T-helper 1 cell treated with Interleukin-12 subunit alpha and Interleukin-12 subunit beta and Interleukin-4 antibody, amounts not matched to agents 30 ng/mL and 1 ng/mL, for 36 hours (primary cell): ENCODE measurements at regions not wholly inside any gene's neighbourhood (a gene's known extent, or its start where the extent isn't known, plus 50 kb on each side); places are given as distances from the start of the nearest gene placed in this dataset.

Experiments used
- intact Hi-C: fragments of 100-400 bp; cut with micrococcal nuclease; formaldehyde crosslinking; loops from one replicate; pipeline ENCODE4 v1.15.1; 2024

DNA sequence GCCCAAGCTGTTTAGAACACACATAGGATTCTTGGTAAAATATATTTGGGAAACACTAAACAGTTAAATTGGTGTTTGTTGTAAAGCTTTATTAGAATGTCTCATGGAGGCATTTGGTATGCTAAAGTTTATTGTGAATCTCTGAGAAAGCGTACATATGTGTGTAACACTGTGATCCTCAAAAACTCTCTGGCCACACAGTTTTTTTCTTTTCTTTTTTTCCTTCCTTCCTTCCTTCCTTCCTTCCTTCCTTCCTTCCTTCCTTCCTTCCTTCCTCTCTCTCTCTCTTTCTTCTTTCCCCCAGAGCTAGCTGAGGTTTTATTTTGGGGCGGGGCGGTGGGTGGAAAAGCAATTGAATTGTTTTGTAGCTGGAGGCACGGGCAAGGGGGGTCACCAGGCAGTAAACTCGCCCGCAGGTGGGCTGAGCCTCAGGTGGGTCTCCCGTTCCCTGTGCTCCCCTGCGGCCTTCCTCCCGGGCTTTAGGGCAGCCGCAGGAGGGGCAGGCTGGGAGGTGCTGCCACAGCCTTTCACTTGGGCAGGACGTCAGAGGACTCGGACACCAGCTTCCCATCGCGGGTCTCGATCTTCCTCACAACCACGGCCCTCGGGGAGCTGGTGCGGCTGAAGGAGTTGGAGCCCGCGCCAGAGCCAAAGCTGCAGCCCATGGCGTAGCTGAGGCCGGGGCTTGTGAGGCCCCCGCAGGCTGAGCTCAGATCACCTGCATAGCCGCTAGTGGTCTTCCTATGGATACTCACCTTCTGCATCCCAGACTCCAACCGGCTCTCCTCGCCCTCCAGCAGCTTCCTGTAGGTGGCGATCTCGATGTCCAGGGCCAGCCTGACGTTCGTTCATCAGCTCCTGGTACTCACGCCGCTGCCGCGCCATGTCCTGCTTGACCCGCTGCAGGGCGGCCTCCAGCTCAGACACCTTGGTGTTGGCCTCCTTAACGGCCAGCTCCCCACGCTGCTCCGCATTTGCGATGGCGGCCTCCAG lies 459.0 kb downstream of the GATA3 start:
- intact Hi-C loops: no loop called here

DNA sequence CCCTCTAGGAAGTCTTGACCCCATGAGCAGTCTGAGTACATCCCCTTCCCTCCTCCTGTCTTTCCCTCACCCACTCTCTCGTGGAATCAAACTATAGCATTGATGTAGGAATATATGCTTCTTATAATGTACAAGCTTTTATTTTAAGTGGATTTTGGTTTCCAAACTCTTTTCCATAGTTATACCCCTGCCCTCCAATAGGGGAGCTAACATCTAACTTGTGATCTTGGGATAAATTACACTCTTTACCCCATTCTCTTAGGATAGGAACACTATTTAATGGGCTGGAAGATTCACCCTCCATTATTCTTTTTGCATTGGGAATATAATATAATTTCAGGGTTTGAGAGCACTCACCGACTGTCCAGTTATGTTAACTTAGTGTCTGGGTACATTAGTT lies 465.9 kb downstream of the GATA3 start:
- intact Hi-C loops: no loop called here

DNA sequence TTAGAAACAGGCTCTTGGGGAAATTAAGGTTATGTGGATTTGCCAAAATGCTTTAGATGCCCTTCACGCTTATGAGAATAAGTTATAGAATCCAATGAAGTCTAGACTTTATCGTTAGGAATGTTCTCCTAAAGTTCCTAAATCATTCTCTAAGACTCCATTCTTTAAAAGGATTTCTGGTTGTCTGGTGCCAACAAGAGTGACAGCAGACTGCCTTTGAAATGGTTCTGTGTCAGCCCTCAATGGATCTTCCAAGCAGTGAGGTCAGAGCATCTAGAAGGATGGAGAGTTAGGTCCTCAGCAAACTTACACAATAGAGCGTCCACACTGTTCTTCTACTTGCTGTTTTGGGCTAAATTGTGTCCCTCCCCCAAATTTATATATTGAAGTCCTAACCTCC lies 473.3 kb downstream of the GATA3 start:
- intact Hi-C loops: no loop called here

DNA sequence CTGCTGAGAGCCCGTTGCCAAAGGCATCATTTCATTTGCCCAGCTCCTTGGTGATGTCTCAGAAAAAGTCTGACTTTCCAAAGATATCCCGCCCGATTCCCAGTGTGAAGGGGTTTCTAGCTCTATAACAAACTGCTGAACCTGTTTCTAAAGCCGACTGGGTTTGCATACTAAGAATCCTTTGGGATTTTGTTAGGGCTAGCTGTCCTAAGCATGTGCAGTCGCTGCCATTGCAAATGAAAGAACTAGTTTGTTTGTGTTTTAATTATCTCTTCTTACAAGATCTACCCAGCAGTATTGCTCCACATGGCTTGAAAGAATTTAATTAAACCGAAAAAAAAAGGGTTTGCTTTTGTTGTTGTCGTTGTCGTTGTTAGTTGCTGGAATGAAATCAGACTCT lies 476.6 kb downstream of the GATA3 start:
- intact Hi-C loops: no loop called here

DNA sequence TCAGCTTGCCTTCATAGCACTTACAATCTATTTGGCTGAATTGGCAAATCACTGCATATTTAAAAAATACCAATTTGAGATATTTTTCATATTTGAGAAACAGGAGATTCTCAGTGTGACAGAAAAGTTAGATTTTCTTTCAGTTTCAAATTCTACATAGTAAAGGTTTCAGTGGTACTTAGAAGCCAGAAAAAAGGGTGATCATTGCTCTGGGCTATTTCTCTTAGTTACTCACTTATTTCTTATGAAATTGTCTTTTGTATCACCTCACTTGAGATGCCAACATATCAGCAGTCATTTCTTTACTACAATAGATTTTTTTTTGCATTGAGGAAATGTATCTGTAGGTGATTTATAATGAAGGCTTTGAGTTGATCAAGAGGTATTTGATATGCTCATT lies 478.2 kb downstream of the GATA3 start:
- intact Hi-C loops: no loop called here

DNA sequence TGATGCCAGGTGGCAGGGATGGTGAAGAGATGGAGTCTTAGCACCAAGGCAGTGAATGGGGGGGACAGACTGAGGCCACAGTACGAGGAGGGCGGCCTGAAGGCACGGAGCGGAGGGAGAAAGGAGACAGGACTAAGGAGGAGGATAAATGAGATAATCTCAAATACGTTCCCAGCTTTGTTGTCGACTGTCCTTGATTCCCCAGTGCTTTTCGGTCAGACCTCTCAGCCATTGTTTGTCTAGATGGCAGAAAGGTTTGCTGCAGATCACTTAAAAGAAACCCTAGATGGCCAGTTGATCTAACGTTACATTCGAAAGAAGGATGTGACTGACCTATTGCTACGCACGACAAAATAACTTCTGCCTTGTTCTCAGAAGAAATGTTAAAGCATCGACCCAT lies 479.0 kb downstream of the GATA3 start:
- intact Hi-C loops: no loop called here

DNA sequence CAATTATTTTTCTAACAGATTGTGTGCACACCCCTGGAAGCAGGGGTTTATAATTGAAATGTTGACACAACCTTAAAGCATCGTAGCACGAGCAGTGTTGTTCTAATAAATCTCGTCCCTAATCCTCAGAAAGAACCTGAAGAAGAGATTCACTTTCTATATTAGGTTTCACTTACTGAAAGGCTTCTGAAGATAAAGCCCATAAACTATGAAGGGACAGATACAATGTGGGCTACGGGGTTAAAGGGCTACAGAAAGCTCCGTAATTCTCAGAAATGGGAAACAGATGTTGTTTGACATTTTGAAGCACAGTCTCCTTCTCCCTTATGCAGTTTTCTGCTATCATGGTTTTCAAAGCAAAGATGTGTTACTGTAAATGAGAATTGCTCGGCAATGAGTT lies 479.6 kb downstream of the GATA3 start:
- intact Hi-C loops: no loop called here

DNA sequence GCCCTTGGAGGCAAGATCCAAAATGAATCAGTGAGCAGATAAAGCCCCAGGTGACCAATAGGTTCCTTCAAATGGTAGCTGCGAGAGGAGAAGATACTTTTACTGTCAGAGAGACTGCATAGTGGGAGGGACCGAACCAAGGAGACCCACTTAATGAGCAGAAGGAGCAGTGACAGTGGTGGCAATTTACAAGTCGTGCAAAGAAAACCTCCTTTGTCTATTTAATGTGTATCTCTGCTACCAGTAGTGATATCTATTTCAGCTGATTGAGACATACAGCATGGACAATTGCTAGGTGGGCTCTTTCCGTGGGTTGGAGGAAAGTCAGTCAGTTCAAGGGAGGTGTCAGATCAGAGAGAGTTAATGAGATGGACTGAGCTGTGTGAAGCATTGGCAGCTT lies 480.4 kb downstream of the GATA3 start:
- intact Hi-C loops: no loop called here

DNA sequence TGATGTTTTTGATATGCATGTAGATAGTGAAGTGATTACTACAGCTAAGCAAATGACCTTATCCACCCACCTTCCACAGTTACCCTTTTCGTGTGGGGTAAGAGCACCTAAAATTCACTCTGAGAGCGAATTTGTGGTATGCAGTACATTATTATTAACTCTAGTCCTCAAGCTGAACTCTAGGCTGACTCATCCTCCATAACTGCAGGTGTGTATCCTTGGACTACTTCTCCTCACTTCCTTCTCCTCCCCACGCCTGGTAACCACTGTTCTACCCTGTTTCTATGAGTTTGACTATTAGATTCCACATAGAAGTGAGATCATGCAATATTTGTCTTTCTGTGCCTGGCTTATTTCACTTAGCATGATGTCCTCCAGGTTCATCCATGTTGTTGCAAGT lies 484.6 kb downstream of the GATA3 start:
- intact Hi-C loops: no loop called here

DNA sequence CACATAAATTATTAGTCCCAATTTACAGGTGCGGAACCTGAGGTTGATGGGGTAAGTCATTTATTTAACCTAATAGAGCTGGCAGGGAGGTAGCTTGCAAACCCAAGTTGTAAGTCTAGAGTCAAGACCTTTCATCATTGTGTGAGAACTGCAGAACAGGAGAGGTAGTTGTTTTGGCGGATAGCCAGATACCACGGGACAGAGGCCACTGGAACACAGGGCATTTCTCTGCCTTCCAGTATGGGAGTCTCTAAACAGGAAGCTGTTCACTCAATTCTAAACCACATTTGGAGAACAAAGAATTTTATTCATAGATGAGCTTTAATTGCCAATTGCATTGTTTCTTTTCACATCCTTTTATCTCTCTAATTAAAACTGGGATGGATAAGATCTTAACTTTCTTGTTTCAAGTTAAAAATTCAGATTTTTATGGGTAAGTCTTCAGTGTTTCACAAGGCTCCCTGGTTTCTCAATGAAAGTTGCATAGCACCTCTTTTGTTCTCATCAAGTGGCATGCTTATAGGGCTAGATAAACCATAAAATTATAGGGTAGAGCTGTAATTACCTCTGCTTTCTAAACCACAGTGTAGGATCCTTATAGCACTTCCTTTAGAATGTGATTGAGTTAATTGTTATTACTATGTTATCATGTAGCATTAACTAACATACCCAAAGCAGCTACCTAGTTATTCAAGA lies 489.0 kb downstream of the GATA3 start:
- intact Hi-C loops: no loop called here

DNA sequence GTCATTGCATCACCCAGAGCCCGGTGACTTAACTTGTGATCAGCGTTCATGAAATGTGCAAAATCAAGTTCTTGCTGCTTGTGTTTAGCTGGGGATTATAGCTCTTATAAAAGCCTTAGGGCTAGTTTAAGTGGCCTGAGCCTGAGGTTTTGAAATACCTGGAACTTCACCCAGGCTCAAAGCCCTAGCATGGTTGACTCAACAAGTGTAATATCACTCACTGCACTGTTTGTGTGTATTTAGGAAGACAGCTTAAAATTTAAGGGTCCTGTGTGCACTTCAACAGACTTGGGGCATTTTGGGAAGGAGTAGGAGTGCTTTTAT lies 489.5 kb downstream of the GATA3 start:
- intact Hi-C loops: no loop called here

DNA sequence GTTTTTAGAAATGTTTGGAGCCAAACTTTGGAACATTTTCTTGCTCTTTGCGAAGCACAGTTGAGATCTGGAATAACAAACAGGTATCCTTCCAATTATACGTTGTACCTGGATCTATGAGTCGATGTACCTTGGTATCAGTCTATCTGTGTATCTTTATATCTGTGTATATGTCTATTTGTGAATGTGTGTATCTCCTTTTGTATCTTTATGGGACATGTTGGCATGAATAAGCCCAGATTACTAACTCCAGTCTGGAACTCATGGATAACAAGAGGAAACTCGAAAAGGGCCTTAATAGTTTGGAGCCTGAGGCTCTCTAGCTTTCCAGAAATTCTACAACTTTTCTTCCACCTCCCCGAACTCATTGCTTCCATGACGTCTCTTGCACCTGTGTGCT lies 490.0 kb downstream of the GATA3 start:
- intact Hi-C loops: no loop called here

DNA sequence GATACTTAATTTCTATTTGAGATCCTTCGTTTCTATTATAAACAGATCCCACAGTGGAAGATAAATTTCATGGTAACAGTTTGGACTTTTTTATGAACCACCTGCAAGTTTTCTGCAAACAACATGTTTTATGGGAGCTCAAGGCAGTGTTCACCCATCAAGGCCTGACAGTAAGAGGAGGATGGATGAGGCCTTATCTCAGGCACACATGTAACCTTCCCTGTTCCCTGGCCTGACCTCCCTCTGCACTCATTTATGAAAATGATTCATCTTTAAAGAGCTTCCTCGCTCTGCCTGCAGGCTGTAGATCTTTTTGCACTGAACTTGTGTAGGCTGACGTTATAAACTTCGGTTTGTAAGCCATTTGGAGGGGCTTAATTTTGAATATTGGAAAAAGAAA lies 500.1 kb downstream of the GATA3 start:
- intact Hi-C loops: no loop called here

DNA sequence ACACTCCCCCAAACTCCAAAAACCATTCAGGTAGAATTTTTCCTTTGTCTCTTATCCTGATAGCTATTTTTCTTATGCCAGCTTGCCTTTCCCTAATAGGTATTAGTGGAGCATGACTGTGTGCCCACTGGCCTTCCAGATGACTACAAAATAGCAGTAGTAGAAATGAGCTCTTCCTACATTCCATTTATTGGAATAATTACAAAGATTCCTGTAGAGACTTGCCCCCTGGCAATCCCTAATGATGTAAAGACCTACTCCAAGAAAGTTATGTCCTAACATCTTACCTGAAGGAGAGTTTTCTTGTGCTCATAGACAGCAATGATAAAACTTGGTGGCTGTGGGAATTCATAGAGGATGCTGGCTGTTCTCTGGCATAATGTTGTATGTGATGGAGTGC lies 501.8 kb downstream of the GATA3 start:
- intact Hi-C loops: no loop called here

DNA sequence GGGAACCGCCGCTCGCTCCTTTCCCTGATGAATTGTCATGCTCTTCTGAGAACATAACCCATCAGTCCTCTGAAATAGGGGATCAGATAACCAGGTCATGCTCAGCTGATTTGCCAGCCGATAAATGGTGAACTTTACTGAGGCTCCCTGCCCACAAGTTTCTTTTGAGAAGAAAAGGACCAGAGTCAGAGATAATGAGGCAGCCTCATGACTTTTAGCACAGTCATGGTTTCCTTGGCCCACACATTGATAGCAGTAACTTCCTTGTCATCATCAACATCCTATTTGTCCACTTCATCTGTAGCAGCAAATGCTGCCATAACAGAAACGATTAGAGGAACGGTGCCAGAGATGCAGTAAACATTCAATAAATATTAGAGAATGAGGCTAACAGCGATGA lies 509.0 kb downstream of the GATA3 start:
- intact Hi-C loops: no loop called here

DNA sequence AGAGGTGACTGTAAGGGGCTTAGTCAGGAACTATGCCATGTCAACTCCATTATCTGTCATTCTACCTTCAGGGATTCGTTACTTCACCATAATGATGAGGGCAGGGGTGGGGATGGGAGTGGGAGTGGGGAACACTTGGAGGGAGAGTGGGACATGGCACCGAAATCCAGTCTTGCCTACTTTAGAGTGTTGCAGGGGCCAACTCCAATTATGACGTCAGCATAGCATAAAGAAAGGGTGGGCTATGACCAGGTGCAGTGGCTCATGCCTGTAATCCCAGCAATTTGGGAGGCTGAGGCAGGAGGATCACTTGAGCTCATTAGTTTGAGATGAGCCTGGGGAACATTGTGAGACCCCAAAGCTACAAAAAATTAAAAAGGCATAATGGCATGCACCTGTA lies 512.2 kb downstream of the GATA3 start:
- intact Hi-C loops: no loop called here

DNA sequence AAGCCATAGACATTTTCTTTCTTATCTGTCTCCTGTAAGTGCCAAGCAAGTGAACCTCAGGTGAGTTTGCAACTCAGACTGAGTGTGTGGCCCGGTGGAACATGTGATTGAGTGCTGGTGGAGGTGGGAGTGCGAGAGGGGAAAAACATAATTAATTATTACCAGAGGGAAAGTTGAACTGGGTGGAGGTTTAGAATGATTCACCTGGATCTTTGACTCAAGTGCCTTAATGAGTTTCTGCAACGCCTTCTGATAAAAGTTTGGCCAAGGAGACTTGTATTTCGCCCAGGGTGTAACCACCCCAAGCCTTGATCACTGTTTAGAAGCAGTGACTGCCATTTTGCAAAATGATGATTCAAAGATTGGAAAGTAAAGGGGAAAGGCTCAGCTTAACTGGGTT lies 513.9 kb downstream of the GATA3 start:
- intact Hi-C loops: no loop called here

DNA sequence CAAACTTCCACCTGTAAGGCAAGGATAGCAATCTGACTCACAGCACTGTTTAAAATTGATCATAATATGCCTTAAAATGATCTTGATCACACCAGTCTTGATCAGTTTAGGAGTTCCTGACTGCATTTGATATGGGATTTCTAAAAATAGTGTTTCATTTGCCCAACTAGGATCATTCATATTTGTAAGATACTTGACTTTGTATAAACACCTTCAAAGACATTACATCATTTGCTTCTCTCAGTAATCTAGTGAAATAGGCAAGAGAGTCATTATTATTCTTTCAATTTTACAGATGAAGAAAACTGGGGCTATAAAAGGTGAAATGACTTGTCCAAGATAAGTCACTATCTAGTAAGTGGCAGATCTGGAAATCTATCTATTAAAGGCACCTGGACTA lies 521.1 kb downstream of the GATA3 start:
- intact Hi-C loops: no loop called here

DNA sequence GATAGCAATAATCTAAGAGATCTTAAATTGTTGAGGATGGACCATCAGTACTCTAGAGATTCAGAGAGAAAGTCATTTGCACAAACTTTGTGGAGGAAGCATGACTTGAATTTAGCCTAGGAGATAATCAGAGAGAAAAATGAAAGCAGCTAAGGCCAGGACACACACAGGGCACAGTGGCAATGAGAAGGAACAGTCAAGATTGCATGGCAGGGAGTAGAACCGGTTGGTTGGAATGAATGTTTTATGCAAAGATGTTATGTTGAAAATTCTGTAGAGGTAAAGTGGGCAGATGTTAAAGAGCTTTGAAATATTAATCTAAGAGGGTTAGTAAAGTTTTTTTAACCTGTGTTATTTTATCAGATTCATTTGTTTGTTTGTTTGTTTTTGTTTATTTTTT lies 521.8 kb downstream of the GATA3 start:
- intact Hi-C loops: no loop called here

DNA sequence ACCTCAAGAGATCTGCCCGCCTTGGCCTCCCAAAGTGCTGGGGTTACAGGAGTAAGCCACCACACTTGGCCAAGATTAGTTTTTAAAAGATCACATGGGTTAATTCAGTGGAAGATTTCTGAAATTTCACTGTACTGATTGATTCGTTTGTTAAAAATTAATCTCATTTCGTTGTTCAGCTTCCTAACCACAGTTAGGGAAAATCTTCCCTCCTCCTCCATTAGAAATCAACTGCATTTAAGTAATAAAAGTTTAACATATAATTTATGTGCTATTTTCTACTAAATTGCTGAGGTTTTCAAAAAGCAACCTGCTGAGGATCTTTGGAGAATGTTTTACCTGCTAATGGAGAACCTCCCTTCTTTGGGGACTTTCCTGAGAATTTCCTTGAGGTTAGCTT lies 522.4 kb downstream of the GATA3 start:
- intact Hi-C loops: no loop called here

DNA sequence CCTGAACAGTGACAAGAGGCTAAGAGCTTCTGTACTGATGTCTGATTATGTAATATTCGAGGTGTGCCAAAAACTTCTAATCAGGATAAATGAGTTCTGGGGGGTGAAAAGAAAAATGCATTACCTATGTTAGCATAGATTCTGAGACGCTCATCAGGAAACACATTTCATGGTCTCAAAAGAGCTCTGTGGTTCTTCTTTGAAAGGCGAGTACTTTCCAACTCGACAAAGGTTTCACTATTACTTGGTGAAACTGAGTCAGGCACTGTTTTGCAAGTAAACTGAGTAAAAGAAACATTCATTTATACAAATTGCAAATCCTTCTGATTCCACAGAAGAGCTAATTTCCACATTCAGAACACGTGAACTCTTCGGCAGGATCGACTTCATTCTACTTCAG lies 523.2 kb downstream of the GATA3 start:
- intact Hi-C loops: no loop called here

DNA sequence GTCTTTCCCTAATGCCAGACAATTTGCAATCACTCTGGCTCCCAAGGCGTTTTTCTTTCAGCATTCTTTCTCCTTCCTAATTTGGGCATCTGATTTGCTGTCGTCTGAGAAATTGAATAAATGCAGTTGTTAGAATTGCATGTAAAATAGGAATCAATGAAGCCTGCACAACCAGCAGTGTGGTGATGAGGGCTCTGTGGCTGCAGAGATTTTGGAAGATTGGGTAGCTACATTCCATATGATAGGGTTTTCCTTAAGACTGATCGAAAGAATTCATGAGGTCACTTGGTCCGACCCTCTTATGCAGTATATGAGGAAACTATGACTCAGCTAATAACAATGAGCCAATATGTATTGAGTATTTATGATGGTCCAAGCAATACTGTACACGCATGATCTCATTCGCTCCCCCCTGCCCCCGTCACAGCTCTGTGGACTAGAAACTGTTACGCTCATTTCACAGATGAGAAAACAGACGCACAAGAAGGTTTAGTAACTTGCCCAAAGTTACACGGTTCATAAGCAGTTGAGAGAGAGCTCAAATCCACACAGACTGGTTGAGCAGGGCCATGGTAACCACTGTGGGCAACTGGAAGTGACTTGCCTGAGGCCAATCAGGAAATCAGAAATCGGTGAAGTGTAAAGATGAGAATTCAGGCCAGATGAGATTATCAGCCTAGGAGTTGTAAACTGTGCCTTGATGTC lies 527.2 kb downstream of the GATA3 start:
- intact Hi-C loops: no loop called here
